IMR-90 (cell line): ENCODE measurements at regions not wholly inside any gene's neighbourhood (a gene's known extent, or its start where the extent isn't known, plus 50 kb on each side); places are given as distances from the start of the nearest gene placed in this dataset.

Source experiments
- ATAC-seq: fragments of 200-7000 bp; cut with Tn5 transposase; 2 replicates; pipeline ENCODE4 v1.9.1; 2020; ENCODE audit warnings: low read depth, mild to moderate bottlenecking, moderate library complexity
- BruUV-seq: library from RNA; stranded (reverse); fragments of 400-500 nt; replicated peaks from 2 replicates; lab custom pipeline; 2021; lab: Mats Ljungman, UMichigan
- CTCF ChIA-PET: fragments of 300-600 bp; formaldehyde crosslinking; extraction: SDS; loops from one replicate; lab custom pipeline; 2021; ENCODE audit warnings: antibody characterized with exemption; lab: Yijun Ruan, JAX
- POLR2A ChIA-PET: fragments of 300-600 bp; sonication (Branson Sonifier 250); formaldehyde crosslinking; loops from one replicate; lab custom pipeline; 2022; ENCODE audit warnings: antibody characterized with exemption; ENCODE audit not compliant: unreplicated experiment; lab: Charles Lee
- DNase-seq: peaks from one replicate; pipeline ENCODE4 v3.0.0; 2013
- H2AFZ ChIP-seq: replicated peaks from 2 replicates; pipeline ENCODE3; 2013; ENCODE audit warnings: low read length, mild to moderate bottlenecking; ENCODE audit not compliant: poor library complexity
- H2AK5ac ChIP-seq: 2 replicates; pipeline ENCODE4 v1.6.1; 2013; ENCODE audit warnings: low read depth, low read length, inconsistent platforms
- H2AK9ac ChIP-seq: replicated peaks from 2 replicates; pipeline ENCODE3; 2013; ENCODE audit warnings: mild to moderate bottlenecking, low read depth, low read length, moderate library complexity; ENCODE audit not compliant: poor library complexity
- H2BK120ac ChIP-seq: 2 replicates; pipeline ENCODE4 v1.6.1; 2013; ENCODE audit warnings: low read depth, low read length, inconsistent platforms
- H2BK15ac ChIP-seq: 3 replicates; pipeline ENCODE4 v1.6.1; 2013; ENCODE audit warnings: low read depth, low read length, inconsistent platforms
- H2BK20ac ChIP-seq: 2 replicates; pipeline ENCODE4 v1.6.1; 2013; ENCODE audit warnings: low read depth, mild to moderate bottlenecking, inconsistent platforms, low read length, moderate library complexity
- H2BK5ac ChIP-seq: 2 replicates; pipeline ENCODE4 v1.6.1; 2013; ENCODE audit warnings: mild to moderate bottlenecking, low read depth, low read length, inconsistent platforms; ENCODE audit not compliant: poor library complexity, severe bottlenecking
- H3K14ac ChIP-seq: replicated peaks from 2 replicates; pipeline ENCODE4 v1.6.1; 2013; ENCODE audit warnings: low read depth, low read length, inconsistent platforms
- H3K18ac ChIP-seq: 2 replicates; pipeline ENCODE4 v1.6.1; 2013; ENCODE audit warnings: low read depth, low read length, control low read depth
- H3K23ac ChIP-seq: 2 replicates; pipeline ENCODE4 v1.6.1; 2013; ENCODE audit warnings: low read depth, low read length, inconsistent platforms
- H3K27ac ChIP-seq: 2 replicates; pipeline ENCODE4 v1.5.1; 2013; ENCODE audit warnings: mild to moderate bottlenecking, control low read depth, low read length; ENCODE audit not compliant: insufficient read depth
- H3K27me3 ChIP-seq: 2 replicates; pipeline ENCODE4 v1.6.1; 2013; ENCODE audit warnings: low read length; ENCODE audit not compliant: control insufficient read depth, insufficient read depth
- H3K36me3 ChIP-seq: 2 replicates; pipeline ENCODE4 v1.6.1; 2013; ENCODE audit warnings: low read length, mixed read lengths; ENCODE audit not compliant: control insufficient read depth, insufficient read depth
- H3K4ac ChIP-seq: 2 replicates; pipeline ENCODE4 v1.6.1; 2013; ENCODE audit warnings: low read depth, low read length, inconsistent platforms
- H3K4me1 ChIP-seq: 2 replicates; pipeline ENCODE4 v1.6.1; 2013; ENCODE audit warnings: low read length, mixed read lengths; ENCODE audit not compliant: control insufficient read depth, insufficient read depth
- H3K4me2 ChIP-seq: 2 replicates; pipeline ENCODE4 v1.6.1; 2013; ENCODE audit warnings: low read depth, mild to moderate bottlenecking, control low read depth, low read length, moderate library complexity
- H3K4me3 ChIP-seq: 2 replicates; pipeline ENCODE4 v1.5.1; 2013; ENCODE audit warnings: low read depth, mild to moderate bottlenecking, control low read depth, low read length, moderate library complexity; ENCODE audit not compliant: insufficient read depth
- H3K56ac ChIP-seq: 2 replicates; pipeline ENCODE4 v1.6.1; 2013; ENCODE audit warnings: low read length, inconsistent platforms; ENCODE audit not compliant: insufficient read depth; ENCODE audit errors: extremely low read depth
- H3K79me1 ChIP-seq, 2 experiments: 2 replicates each; pipeline ENCODE4 v1.6.1; 2013; ENCODE audit warnings: low read length in 2 of 2, inconsistent platforms in 1 of 2, low read depth in 1 of 2
- H3K9ac ChIP-seq: 2 replicates; pipeline ENCODE4 v1.6.1; 2013; ENCODE audit warnings: low read depth, low read length, control low read depth
- H3K9me1 ChIP-seq: 2 replicates; pipeline ENCODE4 v1.6.1; 2013; ENCODE audit warnings: low read length, inconsistent platforms; ENCODE audit not compliant: insufficient read depth
- H3K9me3 ChIP-seq: 2 replicates; pipeline ENCODE4 v1.6.1; 2013; ENCODE audit warnings: low read length; ENCODE audit not compliant: control insufficient read depth, insufficient read depth
- H4K20me1 ChIP-seq: 2 replicates; pipeline ENCODE4 v1.6.1; 2013; ENCODE audit warnings: low read length, inconsistent platforms; ENCODE audit not compliant: insufficient read depth
- H4K5ac ChIP-seq: 2 replicates; pipeline ENCODE4 v1.6.1; 2013; ENCODE audit warnings: mild to moderate bottlenecking, low read depth, low read length, control low read depth
- H4K8ac ChIP-seq, 2 experiments: 2 replicates each; pipeline ENCODE4 v1.6.1; 2013; ENCODE audit warnings: low read depth in 2 of 2, low read length in 2 of 2, control low read depth in 1 of 2, inconsistent platforms in 1 of 2
- H4K91ac ChIP-seq: 2 replicates; pipeline ENCODE4 v1.6.1; 2013; ENCODE audit warnings: low read depth, low read length, inconsistent platforms; ENCODE audit not compliant: insufficient read depth
- CEBPB ChIP-seq: IDR thresholded peaks from 2 replicates; pipeline ENCODE4 v1.6.1; 2012; ENCODE audit warnings: low read depth, low read length, improper control_type of control experiment
- CHD1 ChIP-seq: IDR thresholded peaks from 2 replicates; pipeline ENCODE4 v1.6.1; 2012; ENCODE audit warnings: low read depth, low read length, improper control_type of control experiment
- FOS ChIP-seq: fragments of 150-350 bp; IDR thresholded peaks from 2 replicates; pipeline ENCODE4 v1.6.1; 2016; ENCODE audit warnings: low read depth, low read length
- MAFK ChIP-seq: IDR thresholded peaks from 2 replicates; pipeline ENCODE4 v1.6.1; 2012; ENCODE audit warnings: low read depth, low read length, improper control_type of control experiment
- MAZ ChIP-seq: IDR thresholded peaks from 2 replicates; pipeline ENCODE4 v1.6.1; 2012; ENCODE audit warnings: low read depth, mild to moderate bottlenecking, low read length, improper control_type of control experiment, moderate library complexity, borderline replicate concordance
- NFE2L2 ChIP-seq: fragments of 150-350 bp; IDR thresholded peaks from 2 replicates; pipeline ENCODE4 v1.6.1; 2016; ENCODE audit warnings: low read depth, mild to moderate bottlenecking, low read length
- RAD21 ChIP-seq: IDR thresholded peaks from 2 replicates; pipeline ENCODE4 v1.6.1; 2012; ENCODE audit warnings: low read length, improper control_type of control experiment
- RCOR1 ChIP-seq: IDR thresholded peaks from 2 replicates; pipeline ENCODE4 v1.6.1; 2012; ENCODE audit warnings: mild to moderate bottlenecking, low read length, improper control_type of control experiment; ENCODE audit not compliant: insufficient replicate concordance
- RFX5 ChIP-seq: IDR thresholded peaks from 2 replicates; pipeline ENCODE4 v1.8.0; 2012; ENCODE audit warnings: low read depth, mild to moderate bottlenecking, low read length, moderate library complexity
- SMC3 ChIP-seq: fragments of 150-350 bp; IDR thresholded peaks from 2 replicates; pipeline ENCODE4 v1.6.1; 2016; ENCODE audit warnings: low read depth, mild to moderate bottlenecking, antibody characterized with exemption, low read length, moderate library complexity
- WGBS, 2 experiments: methylation state at CpG; one replicate each; pipeline versions ENCODE4 v1.1.5 to v1.1.7; 2013; ENCODE audit warnings: missing lambda C conversion rate in 2 of 2; ENCODE audit not compliant: insufficient read length in 1 of 2; ENCODE audit errors: extremely low coverage in 2 of 2; 5-methylcytosine and 5-hydroxymethylcytosine counted together
- dilution Hi-C: fragments of 300-500 bp; cut with HindIII; formaldehyde crosslinking; loops from one replicate; pipeline ENCODE4 v1.14.3; 2018; ENCODE audit warnings: low sequenced_read_pairs; ENCODE audit not compliant: unreplicated experiment
- in situ Hi-C: fragments of 300-500 bp; cut with MboI; formaldehyde crosslinking; loops from 3 replicates; pipeline ENCODE4 v1.14.3; 2019; ENCODE audit warnings: low sequenced_read_pairs, inconsistent platforms, mixed read lengths
- intact Hi-C: fragments of 100-400 bp; cut with micrococcal nuclease; formaldehyde crosslinking; loops from 2 replicates; pipeline ENCODE4 v1.10.0; 2022
- TF ChIP-seq, protein P1 (sequence below): fragments of 150-350 bp; IDR thresholded peaks from 2 replicates; pipeline ENCODE4 v1.6.1; 2016; ENCODE audit warnings: low read depth, mild to moderate bottlenecking, low read length, moderate library complexity, borderline replicate concordance
- TF ChIP-seq, protein P2 (sequence below): conservative IDR thresholded peaks from 2 replicates; pipeline ENCODE4 v1.5.1; 2012; ENCODE audit warnings: mild to moderate bottlenecking, low read depth, low read length, improper control_type of control experiment
- TF ChIP-seq, protein P3 (sequence below): fragments of 150-350 bp; IDR thresholded peaks from 2 replicates; pipeline ENCODE4 v1.6.1; 2017; ENCODE audit warnings: mild to moderate bottlenecking, antibody characterized with exemption, low read length, low read depth

DNA sequence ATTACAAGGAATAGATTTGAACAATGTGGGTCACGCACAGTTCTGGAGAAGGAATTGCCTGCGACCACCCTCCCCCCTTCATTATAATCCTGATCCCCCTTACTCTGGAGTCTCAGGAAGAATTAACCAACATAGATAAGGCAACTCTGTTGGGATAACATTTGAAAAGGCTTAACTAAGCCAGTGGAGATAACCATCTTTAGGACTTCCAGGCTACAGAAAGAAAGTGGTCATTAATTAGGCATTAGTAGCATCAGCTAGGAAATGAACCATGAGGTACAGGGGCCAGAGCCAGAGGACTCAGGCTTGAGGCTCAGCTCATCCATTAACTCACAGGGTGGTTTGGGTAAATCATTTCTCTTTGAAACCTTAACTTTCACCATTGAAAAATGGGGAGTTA, 720.0 kb upstream of the API5 start:
- no peaks in the 10 kb centered on the region for H3K27me3 ChIP-seq
- BruUV-seq = no TSS peak
- no peak overlapping the region for H4K5ac ChIP-seq
- no peaks in the 10 kb centered on the region for H4K20me1 ChIP-seq
- H3K18ac ChIP-seq = no peak overlapping the region
- no peaks in the 10 kb centered on the region for H3K79me1 ChIP-seq
- WGBS, 2 experiments = no CpG with 5 or more reads among the region's 2 CpGs
- ChIA-PET POLR2A (no interaction called here), CTCF (no interaction called here)
- dilution Hi-C loops (no loop called here), in situ Hi-C loops (no loop called here), intact Hi-C loops (no loop called here)
- TF ChIP-seq, protein P1, sequence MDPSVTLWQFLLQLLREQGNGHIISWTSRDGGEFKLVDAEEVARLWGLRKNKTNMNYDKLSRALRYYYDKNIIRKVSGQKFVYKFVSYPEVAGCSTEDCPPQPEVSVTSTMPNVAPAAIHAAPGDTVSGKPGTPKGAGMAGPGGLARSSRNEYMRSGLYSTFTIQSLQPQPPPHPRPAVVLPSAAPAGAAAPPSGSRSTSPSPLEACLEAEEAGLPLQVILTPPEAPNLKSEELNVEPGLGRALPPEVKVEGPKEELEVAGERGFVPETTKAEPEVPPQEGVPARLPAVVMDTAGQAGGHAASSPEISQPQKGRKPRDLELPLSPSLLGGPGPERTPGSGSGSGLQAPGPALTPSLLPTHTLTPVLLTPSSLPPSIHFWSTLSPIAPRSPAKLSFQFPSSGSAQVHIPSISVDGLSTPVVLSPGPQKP = no peak
- TF ChIP-seq, protein P2, sequence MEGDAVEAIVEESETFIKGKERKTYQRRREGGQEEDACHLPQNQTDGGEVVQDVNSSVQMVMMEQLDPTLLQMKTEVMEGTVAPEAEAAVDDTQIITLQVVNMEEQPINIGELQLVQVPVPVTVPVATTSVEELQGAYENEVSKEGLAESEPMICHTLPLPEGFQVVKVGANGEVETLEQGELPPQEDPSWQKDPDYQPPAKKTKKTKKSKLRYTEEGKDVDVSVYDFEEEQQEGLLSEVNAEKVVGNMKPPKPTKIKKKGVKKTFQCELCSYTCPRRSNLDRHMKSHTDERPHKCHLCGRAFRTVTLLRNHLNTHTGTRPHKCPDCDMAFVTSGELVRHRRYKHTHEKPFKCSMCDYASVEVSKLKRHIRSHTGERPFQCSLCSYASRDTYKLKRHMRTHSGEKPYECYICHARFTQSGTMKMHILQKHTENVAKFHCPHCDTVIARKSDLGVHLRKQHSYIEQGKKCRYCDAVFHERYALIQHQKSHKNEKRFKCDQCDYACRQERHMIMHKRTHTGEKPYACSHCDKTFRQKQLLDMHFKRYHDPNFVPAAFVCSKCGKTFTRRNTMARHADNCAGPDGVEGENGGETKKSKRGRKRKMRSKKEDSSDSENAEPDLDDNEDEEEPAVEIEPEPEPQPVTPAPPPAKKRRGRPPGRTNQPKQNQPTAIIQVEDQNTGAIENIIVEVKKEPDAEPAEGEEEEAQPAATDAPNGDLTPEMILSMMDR = no peak
- no peak for TF ChIP-seq FOS
- TF ChIP-seq NFE2L2 = no peak
- TF ChIP-seq SMC3 = no peak
- no peak for TF ChIP-seq RAD21
- TF ChIP-seq CHD1 = no peak
- TF ChIP-seq, protein P3, sequence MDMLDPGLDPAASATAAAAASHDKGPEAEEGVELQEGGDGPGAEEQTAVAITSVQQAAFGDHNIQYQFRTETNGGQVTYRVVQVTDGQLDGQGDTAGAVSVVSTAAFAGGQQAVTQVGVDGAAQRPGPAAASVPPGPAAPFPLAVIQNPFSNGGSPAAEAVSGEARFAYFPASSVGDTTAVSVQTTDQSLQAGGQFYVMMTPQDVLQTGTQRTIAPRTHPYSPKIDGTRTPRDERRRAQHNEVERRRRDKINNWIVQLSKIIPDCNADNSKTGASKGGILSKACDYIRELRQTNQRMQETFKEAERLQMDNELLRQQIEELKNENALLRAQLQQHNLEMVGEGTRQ = no peak
- TF ChIP-seq RFX5 = no peak
- TF ChIP-seq MAZ = no peak
- no peak for TF ChIP-seq CEBPB
- no peak for TF ChIP-seq RCOR1
- no peak for TF ChIP-seq MAFK
- no peak overlapping the region for H2BK20ac ChIP-seq
- DNase-seq (no peak), ATAC-seq (no peak)
- H3K36me3 ChIP-seq = no peaks in the 10 kb centered on the region
- 0 out of 2 replicates have a peak, but pooled peaks cover 4% of the 10 kb centered on the region for H3K9me3 ChIP-seq
- no peak overlapping the region for H3K14ac ChIP-seq
- H4K91ac ChIP-seq = no peak overlapping the region
- H2BK5ac ChIP-seq = no peak overlapping the region
- H3K4me2 ChIP-seq = no peak overlapping the region
- no peak overlapping the region for H2AFZ ChIP-seq
- no peak overlapping the region for H2AK5ac ChIP-seq
- H2AK9ac ChIP-seq = no peak overlapping the region
- H2BK120ac ChIP-seq = no peak overlapping the region
- no peak overlapping the region for H2BK15ac ChIP-seq
- no peak overlapping the region for H3K4me3 ChIP-seq
- no peak overlapping the region for H3K4ac ChIP-seq
- H3K4me1 ChIP-seq = no peaks in the 10 kb centered on the region
- H3K9ac ChIP-seq = no peak overlapping the region
- no peaks in the 10 kb centered on the region for H3K9me1 ChIP-seq
- no peak overlapping the region for H3K56ac ChIP-seq
- no peak overlapping the region for H3K27ac ChIP-seq
- H3K23ac ChIP-seq = no peak overlapping the region
- H4K8ac ChIP-seq = no peak overlapping the region
